K562 (cell line): ENCODE measurements at regions not wholly inside any gene's neighbourhood (a gene's known extent, or its start where the extent isn't known, plus 50 kb on each side); places are given as distances from the start of the nearest gene placed in this dataset.

ENCODE experiments used
- ATF6 ChIP-seq: sonication (generic); formaldehyde crosslinking; IDR thresholded peaks from 2 replicates; pipeline ENCODE4 v1.4.0; 2020; ENCODE audit warnings: mild to moderate bottlenecking, missing genetic modification reagents
- POLR2A ChIP-seq: fragments of 450-650 bp; conservative IDR thresholded peaks from 2 replicates; pipeline ENCODE4 v1.6.1; 2016
- POLR2AphosphoS5 ChIP-seq: IDR thresholded peaks from 2 replicates; pipeline ENCODE4 v1.6.1; 2011; ENCODE audit warnings: mild to moderate bottlenecking, low read depth, low read length, moderate library complexity; ENCODE audit not compliant: control insufficient read depth, insufficient read depth
- RAD21 ChIP-seq, 2 experiments: fragments of 250-450 bp in 1 of 2; fragments of 450-650 bp in 1 of 2; sonication (Bioruptor Pico) in 1 of 2; formaldehyde crosslinking in 1 of 2; IDR thresholded peaks in 1 of 2; conservative IDR thresholded peaks in 1 of 2; 2 replicates each; pipeline versions ENCODE4 v1.4.0 to v1.8.0; 2020 to 2022; ENCODE audit warnings: mild to moderate bottlenecking in 2 of 2, moderate library complexity in 1 of 2
- REST ChIP-seq, 2 experiments: fragments of 450-650 bp; formaldehyde crosslinking in 1 of 2; IDR thresholded peaks; 2 replicates each; pipeline versions ENCODE4 v1.4.0 to v1.6.1; 2014 to 2020; ENCODE audit warnings: mild to moderate bottlenecking in 2 of 2, borderline replicate concordance in 1 of 2, low read depth in 1 of 2
- ZBTB43 ChIP-seq: sonication (generic); formaldehyde crosslinking; IDR thresholded peaks from 2 replicates; pipeline ENCODE4 v1.8.0; 2023; ENCODE audit warnings: mild to moderate bottlenecking, missing genetic modification reagents
- ZBTB49 ChIP-seq: sonication (generic); formaldehyde crosslinking; IDR thresholded peaks from 2 replicates; pipeline ENCODE4 v1.8.0; 2022; ENCODE audit warnings: missing genetic modification reagents, mild to moderate bottlenecking, borderline replicate concordance
- ZNF561 ChIP-seq: fragments of 450-650 bp; formaldehyde crosslinking; conservative IDR thresholded peaks from 2 replicates; pipeline ENCODE4 v1.4.0; 2020; ENCODE audit warnings: mild to moderate bottlenecking, moderate library complexity

- no peak for TF ChIP-seq ZBTB43 (CRISPR knock-in tag)
- TF ChIP-seq ZNF561 (CRISPR knock-in tag): no peak
- TF ChIP-seq ATF6 (CRISPR knock-in tag): no peak
- TF ChIP-seq POLR2AphosphoS5: no peak
- no peak for TF ChIP-seq POLR2A
- no peak for TF ChIP-seq ZBTB49
- TF ChIP-seq RAD21 (CRISPR knock-in tag; conservative IDR thresholded peaks at IDR 0.05 in 1 of 2, IDR thresholded peaks at IDR 0.05 in 1 of 2): no peak
- no peak for TF ChIP-seq REST (IDR thresholded peaks at IDR 0.05; ENCODE audit: borderline replicate concordance)
- TF ChIP-seq REST (CRISPR knock-in tag; IDR thresholded peaks at IDR 0.05; ENCODE audit: low read depth): no peak
Measured at GRCh38 chr10:83144461-83144860, 994.8 kb upstream of the GHITM start.
